DND-41 (cell line): ENCODE measurements at regions not wholly inside any gene's neighbourhood (a gene's known extent, or its start where the extent isn't known, plus 50 kb on each side); places are given as distances from the start of the nearest gene placed in this dataset.
"Not testable (repeated sequence)": the region's sequence is repeated elsewhere in the genome, so short reads cannot be mapped to it uniquely, and the experiment has no call there.

Source experiments
- ATAC-seq: fragments of 200-7000 bp; cut with Tn5 transposase; 3 replicates; pipeline ENCODE4 v1.9.1; 2021; ENCODE audit warnings: low read depth; ENCODE audit not compliant: insufficient read depth
- DNase-seq: peaks from one replicate; pipeline ENCODE4 v3.0.0-alpha.2; 2020
- H2AFZ ChIP-seq: 2 replicates; pipeline ENCODE4 v1.6.0; 2012; ENCODE audit warnings: low read depth, low read length
- H3K27ac ChIP-seq: 2 replicates; pipeline ENCODE4 v1.5.1; 2012; ENCODE audit warnings: low read length, inconsistent platforms
- H3K27me3 ChIP-seq: fragments of 200-600 bp; sonication (generic); 2 replicates; pipeline ENCODE4 v1.6.0; 2012; ENCODE audit warnings: low read length, mild to moderate bottlenecking, inconsistent platforms; ENCODE audit not compliant: insufficient read depth, poor library complexity
- H3K36me3 ChIP-seq: 2 replicates; pipeline ENCODE4 v1.5.1; 2012; ENCODE audit warnings: low read length, inconsistent platforms; ENCODE audit not compliant: insufficient read depth
- H3K4me1 ChIP-seq: 2 replicates; pipeline ENCODE4 v1.5.1; 2012; ENCODE audit warnings: mild to moderate bottlenecking, low read length; ENCODE audit not compliant: insufficient read depth
- H3K4me2 ChIP-seq: 2 replicates; pipeline ENCODE4 v1.6.0; 2012; ENCODE audit warnings: mild to moderate bottlenecking, moderate library complexity, low read length, inconsistent platforms; ENCODE audit not compliant: insufficient read depth
- H3K4me3 ChIP-seq, 2 experiments: fragments of 200-600 bp in 1 of 2; shearing (Covaris generic) in 1 of 2; 2 replicates each; pipeline ENCODE4 v1.5.1; 2012 to 2016; ENCODE audit warnings: inconsistent platforms in 2 of 2, low read length in 2 of 2, mild to moderate bottlenecking in 2 of 2, low read depth in 1 of 2, moderate library complexity in 1 of 2
- H3K79me2 ChIP-seq: 2 replicates; pipeline ENCODE4 v1.6.0; 2012; ENCODE audit warnings: low read length, inconsistent platforms; ENCODE audit not compliant: insufficient read depth
- H3K9ac ChIP-seq: 2 replicates; pipeline ENCODE4 v1.6.0; 2012; ENCODE audit warnings: low read depth, mild to moderate bottlenecking, inconsistent platforms, low read length, moderate library complexity
- H3K9me3 ChIP-seq: 2 replicates; pipeline ENCODE4 v1.5.1; 2012; ENCODE audit warnings: low read length, moderate library complexity, mild to moderate bottlenecking, inconsistent platforms; ENCODE audit not compliant: insufficient read depth, severe bottlenecking
- H4K20me1 ChIP-seq: 2 replicates; pipeline ENCODE4 v1.6.0; 2012; ENCODE audit warnings: low read length; ENCODE audit not compliant: insufficient read depth
- CTCF ChIP-seq: IDR thresholded peaks from 2 replicates; pipeline ENCODE4 v1.5.1; 2012; ENCODE audit warnings: borderline replicate concordance, low read length, moderate library complexity, mild to moderate bottlenecking; ENCODE audit not compliant: poor library complexity, severe bottlenecking; ENCODE audit errors: extremely low read depth
- EZH2 ChIP-seq: IDR thresholded peaks from 3 replicates; pipeline ENCODE4 v1.6.1; 2012; ENCODE audit warnings: borderline replicate concordance, low read depth, mild to moderate bottlenecking, moderate library complexity, low read length, inconsistent platforms; ENCODE audit not compliant: severe bottlenecking

DNA sequence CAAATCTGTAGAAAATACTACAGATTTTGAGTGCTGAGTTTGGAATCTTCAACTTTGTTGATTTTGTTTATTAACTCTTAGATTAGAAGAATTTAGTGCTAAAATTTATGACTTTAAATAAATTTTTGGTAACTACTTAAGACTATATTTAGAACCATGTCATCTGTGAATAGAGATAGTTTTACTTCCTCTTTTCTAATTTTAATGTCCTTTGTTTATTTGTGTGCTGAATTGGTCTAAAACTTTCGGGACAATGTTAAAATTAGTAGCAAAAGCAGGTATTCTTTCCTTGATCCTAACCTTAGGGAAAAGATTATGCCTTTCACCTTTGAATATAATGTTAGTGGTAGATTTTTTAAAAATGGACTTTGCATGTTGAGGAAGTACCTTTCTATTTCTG, 119.7 kb upstream of the CXorf51A start:
- ATAC-seq (no peak), DNase-seq (no peak)
- Histone ChIP-seq H2AFZ (no peak overlapping the region), H3K9ac (no peak overlapping the region), H4K20me1 (no peaks in the 10 kb centered on the region), H3K4me3 (no peak overlapping the region), H3K27me3 (no peaks in the 10 kb centered on the region), H3K9me3 (no peaks in the 10 kb centered on the region), H3K79me2 (no peaks in the 10 kb centered on the region), H3K36me3 (no peaks in the 10 kb centered on the region), H3K4me1 (no peaks in the 10 kb centered on the region), H3K27ac (no peak overlapping the region), H3K4me2 (no peak overlapping the region)
- no peak for TF ChIP-seq CTCF
- TF ChIP-seq EZH2 = no peak

DNA sequence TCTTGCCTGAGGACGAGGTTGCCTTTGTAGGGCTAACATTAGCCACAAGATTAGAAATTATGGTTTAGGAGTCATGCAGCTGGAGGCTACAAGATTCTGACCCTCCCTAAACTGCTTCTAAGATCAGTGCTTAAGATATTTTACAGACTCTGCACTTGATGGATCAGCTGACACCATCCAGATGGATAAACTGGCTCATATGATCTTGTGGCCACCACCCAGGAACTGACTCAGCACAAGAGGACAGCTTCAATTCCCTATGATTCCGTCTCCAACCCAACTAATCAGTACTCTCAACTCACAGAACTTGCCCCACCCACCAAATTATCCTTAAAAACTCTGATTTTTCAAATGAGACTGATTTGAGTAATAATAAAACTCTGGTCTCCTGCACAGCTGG, 118.5 kb upstream of the CXorf51A start:
- H3K27me3 ChIP-seq, H3K9ac ChIP-seq, ATAC-seq, H3K4me1 ChIP-seq, H4K20me1 ChIP-seq, DNase-seq, H2AFZ ChIP-seq, H3K4me2 ChIP-seq, H3K4me3 ChIP-seq, H3K27ac ChIP-seq, H3K79me2 ChIP-seq, H3K36me3 ChIP-seq, H3K9me3 ChIP-seq: not testable (repeated sequence)

GRCh38 chrX:146921204-146921603, 106.7 kb upstream of the CXorf51A start:
- H3K4me2 ChIP-seq = no peak overlapping the region
- H3K36me3 ChIP-seq = no peaks in the 10 kb centered on the region
- H3K27me3 ChIP-seq = no peaks in the 10 kb centered on the region

More at GRCh38 chrX:146921204-146921603, 106.7 kb upstream of the CXorf51A start:
- H3K9ac ChIP-seq = no peak overlapping the region
- H3K4me3 ChIP-seq = no peak overlapping the region
- no peak for TF ChIP-seq EZH2
- TF ChIP-seq CTCF = no peak
- no peaks in the 10 kb centered on the region for H4K20me1 ChIP-seq
- no peak overlapping the region for H3K27ac ChIP-seq
- H2AFZ ChIP-seq = no peak overlapping the region
- no peaks in the 10 kb centered on the region for H3K79me2 ChIP-seq
- no peak for ATAC-seq
- H3K4me1 ChIP-seq = no peaks in the 10 kb centered on the region
- H3K9me3 ChIP-seq = no peaks in the 10 kb centered on the region
- no peak for DNase-seq
